ES-I3 (cell line): ENCODE measurements at regions not wholly inside any gene's neighbourhood (a gene's known extent, or its start where the extent isn't known, plus 50 kb on each side); places are given as distances from the start of the nearest gene placed in this dataset.
"Not testable (repeated sequence)": the region's sequence is repeated elsewhere in the genome, so short reads cannot be mapped to it uniquely, and the experiment has no call there.

Experiments
- H3K36me3 ChIP-seq: 2 replicates; pipeline ENCODE4 v1.6.1; 2013; ENCODE audit warnings: mild to moderate bottlenecking, low read length, control low read depth, moderate library complexity; ENCODE audit not compliant: insufficient read depth
- H3K4me1 ChIP-seq: 2 replicates; pipeline ENCODE4 v1.6.1; 2013; ENCODE audit warnings: mild to moderate bottlenecking, control low read depth, low read length; ENCODE audit not compliant: insufficient read depth
- H3K9ac ChIP-seq: 2 replicates; pipeline ENCODE4 v1.6.1; 2013; ENCODE audit warnings: low read depth, mild to moderate bottlenecking, low read length, moderate library complexity
- H3K9me3 ChIP-seq: 2 replicates; pipeline ENCODE4 v1.6.1; 2013; ENCODE audit warnings: mild to moderate bottlenecking, low read length, moderate library complexity; ENCODE audit not compliant: control insufficient read depth, insufficient read depth

- no peaks in the 10 kb centered on the region for H3K36me3 ChIP-seq
- H3K9me3 ChIP-seq = no peaks in the 10 kb centered on the region; the same call in none of the 2 replicates
- H3K9ac ChIP-seq = no peak overlapping the region
- H3K4me1 ChIP-seq = peaks cover 4% of the 10 kb centered on the region; the same call in 1 of the 2 replicates
These were observed 748.2 kb upstream of the ADGRB3 start for GRCh38 chr6:67886840-67887292.

GRCh38 chr6:67886036-67886707, 748.9 kb upstream of the ADGRB3 start:
- no peaks in the 10 kb centered on the region for H3K36me3 ChIP-seq
- peaks cover 3% of the 10 kb centered on the region; the same call in 1 of the 2 replicates for H3K4me1 ChIP-seq
- no peaks in the 10 kb centered on the region; the same call in none of the 2 replicates for H3K9me3 ChIP-seq
- no peak overlapping the region for H3K9ac ChIP-seq

- Histone ChIP-seq H3K36me3 (no peaks in the 10 kb centered on the region), H3K4me1 (no peaks in the 10 kb centered on the region), H3K9me3 (no peaks in the 10 kb centered on the region; the same call in none of the 2 replicates), H3K9ac (no peak overlapping the region)
These were observed 749.7 kb upstream of the ADGRB3 start for GRCh38 chr6:67885081-67886033.

GRCh38 chr6:67884442-67884841, 750.6 kb upstream of the ADGRB3 start:
- Histone ChIP-seq H3K4me1 (no peaks in the 10 kb centered on the region), H3K36me3 (no peaks in the 10 kb centered on the region), H3K9me3 (no peaks in the 10 kb centered on the region; the same call in none of the 2 replicates), H3K9ac (no peak overlapping the region)

- Histone ChIP-seq H3K36me3 (no peaks in the 10 kb centered on the region), H3K4me1 (no peaks in the 10 kb centered on the region), H3K9me3 (peaks cover 2% of the 10 kb centered on the region), H3K9ac (no peak overlapping the region)
These were observed 751.3 kb upstream of the ADGRB3 start for GRCh38 chr6:67883500-67884366.

GRCh38 chr6:67882436-67883311, 752.4 kb upstream of the ADGRB3 start:
- Histone ChIP-seq H3K9me3 (peaks cover 2% of the 10 kb centered on the region), H3K4me1 (no peaks in the 10 kb centered on the region), H3K36me3 (no peaks in the 10 kb centered on the region), H3K9ac (no peak overlapping the region)

- H3K9ac ChIP-seq = no peak overlapping the region
- H3K36me3 ChIP-seq = no peaks in the 10 kb centered on the region
- no peaks in the 10 kb centered on the region; the same call in 1 of the 2 replicates for H3K4me1 ChIP-seq
- H3K9me3 ChIP-seq = peaks cover 2% of the 10 kb centered on the region
These were observed 753.4 kb upstream of the ADGRB3 start for GRCh38 chr6:67881706-67882065.

- Histone ChIP-seq H3K36me3 (no peaks in the 10 kb centered on the region), H3K4me1 (no peaks in the 10 kb centered on the region; the same call in 1 of the 2 replicates), H3K9me3 (peaks cover 2% of the 10 kb centered on the region), H3K9ac (no peak overlapping the region)
These were observed 754.0 kb upstream of the ADGRB3 start for GRCh38 chr6:67880939-67881705.

- H3K4me1 ChIP-seq, H3K9ac ChIP-seq, H3K9me3 ChIP-seq, H3K36me3 ChIP-seq: not testable (repeated sequence)
These were observed 754.7 kb upstream of the ADGRB3 start for GRCh38 chr6:67880343-67880742.

GRCh38 chr6:67879928-67880327, 755.2 kb upstream of the ADGRB3 start:
- H3K9me3 ChIP-seq, H3K36me3 ChIP-seq, H3K9ac ChIP-seq, H3K4me1 ChIP-seq: not testable (repeated sequence)

GRCh38 chr6:67879105-67879904, 755.8 kb upstream of the ADGRB3 start:
- not testable (repeated sequence) for H3K9ac ChIP-seq, H3K4me1 ChIP-seq, H3K36me3 ChIP-seq, H3K9me3 ChIP-seq

- H3K36me3 ChIP-seq, H3K4me1 ChIP-seq, H3K9me3 ChIP-seq, H3K9ac ChIP-seq: not testable (repeated sequence)
These were observed 756.9 kb upstream of the ADGRB3 start for GRCh38 chr6:67878216-67878615.
